ENCODE measurements at regions not wholly inside any gene's neighbourhood (a gene's known extent, or its start where the extent isn't known, plus 50 kb on each side); places are given as distances from the start of the nearest gene placed in this dataset.

DNA sequence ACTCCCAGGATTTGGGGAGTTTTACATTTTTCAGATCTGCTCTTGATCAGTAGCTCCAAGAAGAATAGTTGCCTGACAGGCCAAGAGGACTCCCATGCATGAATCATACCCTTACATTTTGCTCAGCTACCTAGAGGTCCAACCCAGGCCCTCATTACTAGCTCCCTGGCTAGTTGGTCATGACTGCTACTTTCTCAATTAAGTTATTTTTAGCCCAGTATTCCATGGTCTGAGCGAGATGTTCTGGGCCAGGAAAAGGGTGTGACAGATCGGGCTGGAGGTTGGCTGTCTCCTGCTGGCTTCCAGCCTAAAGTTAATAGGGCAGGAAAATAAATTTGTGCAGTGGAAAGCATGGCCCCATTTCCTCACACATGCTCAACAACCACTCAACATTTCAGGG, 379.2 kb downstream of the GRIN2B start:
- DNase-seq (ENCODE audit: low spot score in 2 of 2), result no peak
- no peak overlapping the region for H3K4me3 ChIP-seq
- no peaks in the 10 kb centered on the region for H3K9me3 ChIP-seq
- TF ChIP-seq EP300 (IDR thresholded peaks at IDR 0.05) (no peak), POLR2AphosphoS5 (IDR thresholded peaks at IDR 0.05) (no peak), POLR2A (IDR thresholded peaks at IDR 0.05) (no peak)
- TF ChIP-seq, protein P1, sequence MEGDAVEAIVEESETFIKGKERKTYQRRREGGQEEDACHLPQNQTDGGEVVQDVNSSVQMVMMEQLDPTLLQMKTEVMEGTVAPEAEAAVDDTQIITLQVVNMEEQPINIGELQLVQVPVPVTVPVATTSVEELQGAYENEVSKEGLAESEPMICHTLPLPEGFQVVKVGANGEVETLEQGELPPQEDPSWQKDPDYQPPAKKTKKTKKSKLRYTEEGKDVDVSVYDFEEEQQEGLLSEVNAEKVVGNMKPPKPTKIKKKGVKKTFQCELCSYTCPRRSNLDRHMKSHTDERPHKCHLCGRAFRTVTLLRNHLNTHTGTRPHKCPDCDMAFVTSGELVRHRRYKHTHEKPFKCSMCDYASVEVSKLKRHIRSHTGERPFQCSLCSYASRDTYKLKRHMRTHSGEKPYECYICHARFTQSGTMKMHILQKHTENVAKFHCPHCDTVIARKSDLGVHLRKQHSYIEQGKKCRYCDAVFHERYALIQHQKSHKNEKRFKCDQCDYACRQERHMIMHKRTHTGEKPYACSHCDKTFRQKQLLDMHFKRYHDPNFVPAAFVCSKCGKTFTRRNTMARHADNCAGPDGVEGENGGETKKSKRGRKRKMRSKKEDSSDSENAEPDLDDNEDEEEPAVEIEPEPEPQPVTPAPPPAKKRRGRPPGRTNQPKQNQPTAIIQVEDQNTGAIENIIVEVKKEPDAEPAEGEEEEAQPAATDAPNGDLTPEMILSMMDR (IDR thresholded peaks at IDR 0.05), result no peak
- no peaks in the 10 kb centered on the region for H3K36me3 ChIP-seq
- no peaks in the 10 kb centered on the region for H3K27me3 ChIP-seq
- no peak overlapping the region for H3K27ac ChIP-seq
- H3K4me1 ChIP-seq, result no peaks in the 10 kb centered on the region
- 30% methylated on average over 2 of the region's 2 CpGs for WGBS

DNA sequence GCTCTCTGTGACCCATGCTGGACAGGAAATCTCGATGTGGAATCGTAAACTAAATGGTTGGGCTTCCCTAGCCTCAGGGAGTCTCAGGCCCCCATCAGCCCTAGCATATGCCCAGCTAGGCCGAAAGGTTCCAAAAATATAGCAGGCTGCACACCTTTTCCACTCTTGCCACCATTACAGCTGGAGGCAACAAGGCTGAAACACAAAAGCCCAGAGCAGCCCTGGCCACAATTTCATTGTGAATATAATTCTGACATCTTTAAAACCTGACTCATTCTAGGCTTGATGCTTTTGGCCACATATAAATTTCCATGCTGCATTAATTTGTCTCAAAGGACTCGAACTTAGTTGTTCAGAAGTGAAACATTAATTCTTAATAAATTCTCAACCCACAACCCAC, 382.2 kb downstream of the GRIN2B start:
- no peak for DNase-seq (ENCODE audit: low spot score in 2 of 2)
- Histone ChIP-seq H3K27ac (no peak overlapping the region), H3K4me3 (no peak overlapping the region), H3K4me1 (no peaks in the 10 kb centered on the region), H3K9me3 (no peaks in the 10 kb centered on the region), H3K36me3 (no peaks in the 10 kb centered on the region), H3K27me3 (no peaks in the 10 kb centered on the region)
- TF ChIP-seq POLR2A (IDR thresholded peaks at IDR 0.05) (no peak), POLR2AphosphoS5 (IDR thresholded peaks at IDR 0.05) (no peak), EP300 (IDR thresholded peaks at IDR 0.05) (no peak)
- TF ChIP-seq, protein P1 (IDR thresholded peaks at IDR 0.05), result no peak
- 75% methylated on average over 4 of the region's 4 CpGs for WGBS

DNA sequence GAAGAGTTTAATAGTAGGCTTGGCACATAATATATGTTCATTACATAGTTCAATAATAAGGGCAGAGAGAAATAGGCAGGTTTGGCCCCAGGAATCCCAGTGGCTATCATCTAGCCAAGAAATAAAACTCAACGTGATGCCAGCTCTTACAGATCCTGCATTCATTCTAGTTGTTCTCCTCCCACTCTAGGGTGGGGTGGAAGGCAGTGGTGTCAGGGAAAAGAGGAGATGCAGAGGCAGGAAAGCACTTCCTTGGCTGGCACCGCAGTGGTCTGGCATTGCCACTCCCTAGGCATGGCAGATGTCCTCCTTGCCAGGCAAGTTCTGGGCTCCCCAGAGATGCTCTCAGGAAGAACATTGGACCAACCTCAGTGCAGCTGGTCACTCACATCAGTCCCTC, 383.6 kb downstream of the GRIN2B start:
- no peaks in the 10 kb centered on the region for H3K27me3 ChIP-seq
- WGBS, result 61% methylated on average over 2 of the region's 2 CpGs
- no peak overlapping the region for H3K4me3 ChIP-seq
- no peaks in the 10 kb centered on the region for H3K9me3 ChIP-seq
- H3K36me3 ChIP-seq, result no peaks in the 10 kb centered on the region
- TF ChIP-seq, protein P1 (IDR thresholded peaks at IDR 0.05), result no peak
- TF ChIP-seq POLR2A (IDR thresholded peaks at IDR 0.05), result no peak
- TF ChIP-seq EP300 (IDR thresholded peaks at IDR 0.05), result no peak
- H3K27ac ChIP-seq, result no peak overlapping the region
- DNase-seq (ENCODE audit: low spot score in 2 of 2), result no peak
- H3K4me1 ChIP-seq, result no peaks in the 10 kb centered on the region

DNA sequence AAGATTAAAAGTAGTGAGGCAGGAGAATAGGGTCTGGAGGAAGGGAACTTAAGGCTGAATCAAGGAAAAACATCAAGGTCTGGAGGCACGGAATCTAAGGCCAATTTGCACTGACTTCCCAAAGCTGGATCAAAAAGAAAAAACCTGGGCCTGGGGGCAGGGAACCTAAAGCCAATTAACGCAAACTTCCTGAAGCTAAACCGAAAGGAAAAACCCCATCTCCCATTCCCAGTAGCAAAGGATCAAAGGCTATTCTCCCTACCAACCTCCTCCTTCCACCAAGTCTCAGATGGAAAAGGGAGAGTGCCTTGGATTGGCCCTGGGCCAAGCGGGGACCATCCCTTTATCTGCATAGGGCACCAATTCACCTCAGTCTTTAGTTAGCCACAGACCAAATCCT, 384.2 kb downstream of the GRIN2B start:
- TF ChIP-seq POLR2AphosphoS5 (IDR thresholded peaks at IDR 0.05), result no peak
- TF ChIP-seq, protein P1 (IDR thresholded peaks at IDR 0.05), result no peak
- TF ChIP-seq EP300 (IDR thresholded peaks at IDR 0.05), result no peak
- no peak for TF ChIP-seq POLR2A (IDR thresholded peaks at IDR 0.05)

DNA sequence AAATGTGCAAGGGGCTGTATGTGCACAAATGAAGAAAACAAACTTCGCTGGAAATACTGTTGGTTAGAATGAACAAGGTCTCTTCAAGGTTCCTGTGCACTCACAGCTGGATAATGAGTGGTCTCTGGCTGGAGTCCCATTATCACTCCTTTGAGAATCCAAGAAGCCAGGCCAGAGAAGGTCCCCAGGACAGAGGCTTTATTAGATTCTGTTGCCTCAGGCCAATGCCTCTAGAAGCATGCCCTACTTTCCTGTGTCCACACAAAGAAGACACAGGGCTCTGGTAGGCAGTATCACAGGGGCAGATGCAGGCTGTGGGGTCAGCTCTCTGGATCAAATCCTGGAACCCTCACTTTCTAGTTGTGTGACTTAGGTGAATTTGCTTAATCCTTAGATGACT, 384.7 kb downstream of the GRIN2B start:
- Histone ChIP-seq H3K27ac (no peak overlapping the region), H3K36me3 (no peaks in the 10 kb centered on the region), H3K9me3 (no peaks in the 10 kb centered on the region), H3K27me3 (no peaks in the 10 kb centered on the region), H3K4me3 (no peak overlapping the region), H3K4me1 (no peaks in the 10 kb centered on the region)
- TF ChIP-seq POLR2A (IDR thresholded peaks at IDR 0.05) (no peak), EP300 (IDR thresholded peaks at IDR 0.05) (no peak), POLR2AphosphoS5 (IDR thresholded peaks at IDR 0.05) (no peak)
- TF ChIP-seq, protein P1 (IDR thresholded peaks at IDR 0.05), result no peak
- WGBS, result 76% methylated on average over 1 of the region's 1 CpG
- no peak for DNase-seq (ENCODE audit: low spot score in 2 of 2)

More for the DNA sequence above, 384.2 kb downstream of the GRIN2B start:
- DNase-seq (ENCODE audit: low spot score in 2 of 2), result no peak
- Histone ChIP-seq H3K4me3 (no peak overlapping the region), H3K9me3 (no peaks in the 10 kb centered on the region), H3K4me1 (no peaks in the 10 kb centered on the region), H3K27me3 (no peaks in the 10 kb centered on the region), H3K36me3 (no peaks in the 10 kb centered on the region), H3K27ac (no peak overlapping the region)
- WGBS, result 71% methylated on average over 4 of the region's 4 CpGs
